ENCODE measurements at regions not wholly inside any gene's neighbourhood (a gene's known extent, or its start where the extent isn't known, plus 50 kb on each side); places are given as distances from the start of the nearest gene placed in this dataset.

GRCh38 chr2:4265936-4266335 lies 562.6 kb downstream of the DCDC2C start:
- WGBS, 2 experiments, result 93 to 95% methylated on average over 4 of the region's 4 CpGs
- Histone ChIP-seq H3K36me3 (ENCODE audit: control insufficient read depth, insufficient read depth, low read length) (no peaks in the 10 kb centered on the region), H3K4me3 (ENCODE audit: insufficient read depth, low read depth, low read length) (no peak overlapping the region), H3K9me3 (ENCODE audit: control insufficient read depth, low read length) (no peaks in the 10 kb centered on the region), H3K27me3 (ENCODE audit: control insufficient read depth, insufficient read depth, low read length, poor library complexity, severe bottlenecking) (no peaks in the 10 kb centered on the region), H3K27ac (ENCODE audit: insufficient read depth, low read depth, low read length, poor library complexity, severe bottlenecking) (no peak overlapping the region), H3K4me1 (ENCODE audit: control insufficient read depth, insufficient read depth, low read length) (no peaks in the 10 kb centered on the region)

GRCh38 chr2:4269885-4270284 lies 566.5 kb downstream of the DCDC2C start:
- Histone ChIP-seq H3K36me3 (ENCODE audit: control insufficient read depth, insufficient read depth, low read length) (no peaks in the 10 kb centered on the region), H3K9me3 (ENCODE audit: control insufficient read depth, low read length) (no peaks in the 10 kb centered on the region)
- WGBS, 2 experiments, result 86 to 93% methylated on average over 2 of the region's 2 CpGs

GRCh38 chr2:4272261-4272858 lies 569.0 kb downstream of the DCDC2C start:
- Histone ChIP-seq H3K4me1 (ENCODE audit: control insufficient read depth, insufficient read depth, low read length) (no peaks in the 10 kb centered on the region), H3K27ac (ENCODE audit: insufficient read depth, low read depth, low read length, poor library complexity, severe bottlenecking) (no peak overlapping the region), H3K36me3 (ENCODE audit: control insufficient read depth, insufficient read depth, low read length) (no peaks in the 10 kb centered on the region), H3K9me3 (ENCODE audit: control insufficient read depth, low read length) (no peaks in the 10 kb centered on the region), H3K4me3 (ENCODE audit: insufficient read depth, low read depth, low read length) (no peak overlapping the region), H3K27me3 (ENCODE audit: control insufficient read depth, insufficient read depth, low read length, poor library complexity, severe bottlenecking) (no peaks in the 10 kb centered on the region)
- 93 to 96% methylated on average over 12 to 13 of the region's 13 CpGs for WGBS, 2 experiments

More at GRCh38 chr2:4269885-4270284, 566.5 kb downstream of the DCDC2C start:
- H3K4me3 ChIP-seq (ENCODE audit: insufficient read depth, low read depth, low read length), result no peak overlapping the region
- no peak overlapping the region for H3K27ac ChIP-seq (ENCODE audit: insufficient read depth, low read depth, low read length, poor library complexity, severe bottlenecking)
- H3K4me1 ChIP-seq (ENCODE audit: control insufficient read depth, insufficient read depth, low read length), result no peaks in the 10 kb centered on the region
- H3K27me3 ChIP-seq (ENCODE audit: control insufficient read depth, insufficient read depth, low read length, poor library complexity, severe bottlenecking), result no peaks in the 10 kb centered on the region

- Histone ChIP-seq H3K4me3 (ENCODE audit: insufficient read depth, low read depth, low read length) (no peak overlapping the region), H3K4me1 (ENCODE audit: control insufficient read depth, insufficient read depth, low read length) (no peaks in the 10 kb centered on the region), H3K9me3 (ENCODE audit: control insufficient read depth, low read length) (no peaks in the 10 kb centered on the region), H3K27me3 (ENCODE audit: control insufficient read depth, insufficient read depth, low read length, poor library complexity, severe bottlenecking) (no peaks in the 10 kb centered on the region), H3K36me3 (ENCODE audit: control insufficient read depth, insufficient read depth, low read length) (no peaks in the 10 kb centered on the region), H3K27ac (ENCODE audit: insufficient read depth, low read depth, low read length, poor library complexity, severe bottlenecking) (no peak overlapping the region)
- 94 to 95% methylated on average over 6 to 7 of the region's 7 CpGs for WGBS, 2 experiments
These were observed 575.0 kb downstream of the DCDC2C start for GRCh38 chr2:4278392-4278791.

GRCh38 chr2:4279431-4279830 lies 576.1 kb downstream of the DCDC2C start:
- Histone ChIP-seq H3K4me3 (ENCODE audit: insufficient read depth, low read depth, low read length) (no peak overlapping the region), H3K27ac (ENCODE audit: insufficient read depth, low read depth, low read length, poor library complexity, severe bottlenecking) (no peak overlapping the region), H3K9me3 (ENCODE audit: control insufficient read depth, low read length) (no peaks in the 10 kb centered on the region), H3K27me3 (ENCODE audit: control insufficient read depth, insufficient read depth, low read length, poor library complexity, severe bottlenecking) (no peaks in the 10 kb centered on the region), H3K36me3 (ENCODE audit: control insufficient read depth, insufficient read depth, low read length) (no peaks in the 10 kb centered on the region), H3K4me1 (ENCODE audit: control insufficient read depth, insufficient read depth, low read length) (no peaks in the 10 kb centered on the region)
- whole genome bisulfite sequencing, 2 experiments, result 93% methylated on average over 3 to 4 of the region's 5 CpGs

GRCh38 chr2:4291430-4291829 lies 588.1 kb downstream of the DCDC2C start:
- 82 to 96% methylated on average over 4 of the region's 4 CpGs for WGBS, 2 experiments
- no peaks in the 10 kb centered on the region for H3K27me3 ChIP-seq (ENCODE audit: control insufficient read depth, insufficient read depth, low read length, poor library complexity, severe bottlenecking)
- H3K36me3 ChIP-seq (ENCODE audit: control insufficient read depth, insufficient read depth, low read length), result no peaks in the 10 kb centered on the region
- H3K27ac ChIP-seq (ENCODE audit: insufficient read depth, low read depth, low read length, poor library complexity, severe bottlenecking), result no peak overlapping the region
- H3K4me1 ChIP-seq (ENCODE audit: control insufficient read depth, insufficient read depth, low read length), result no peaks in the 10 kb centered on the region
- no peaks in the 10 kb centered on the region for H3K9me3 ChIP-seq (ENCODE audit: control insufficient read depth, low read length)
- H3K4me3 ChIP-seq (ENCODE audit: insufficient read depth, low read depth, low read length), result no peak overlapping the region

GRCh38 chr2:4295680-4296079 lies 592.3 kb downstream of the DCDC2C start:
- H3K4me3 ChIP-seq (ENCODE audit: insufficient read depth, low read depth, low read length), result no peak overlapping the region
- no peak overlapping the region for H3K27ac ChIP-seq (ENCODE audit: insufficient read depth, low read depth, low read length, poor library complexity, severe bottlenecking)
- H3K9me3 ChIP-seq (ENCODE audit: control insufficient read depth, low read length), result no peaks in the 10 kb centered on the region
- no peaks in the 10 kb centered on the region for H3K36me3 ChIP-seq (ENCODE audit: control insufficient read depth, insufficient read depth, low read length)
- H3K4me1 ChIP-seq (ENCODE audit: control insufficient read depth, insufficient read depth, low read length), result no peaks in the 10 kb centered on the region
- H3K27me3 ChIP-seq (ENCODE audit: control insufficient read depth, insufficient read depth, low read length, poor library complexity, severe bottlenecking), result no peaks in the 10 kb centered on the region

GRCh38 chr2:4300616-4301015 lies 597.2 kb downstream of the DCDC2C start:
- WGBS, 2 experiments, result 94 to 96% methylated on average over 3 of the region's 3 CpGs
- Histone ChIP-seq H3K9me3 (ENCODE audit: control insufficient read depth, low read length) (no peaks in the 10 kb centered on the region), H3K36me3 (ENCODE audit: control insufficient read depth, insufficient read depth, low read length) (no peaks in the 10 kb centered on the region), H3K4me1 (ENCODE audit: control insufficient read depth, insufficient read depth, low read length) (no peaks in the 10 kb centered on the region), H3K27me3 (ENCODE audit: control insufficient read depth, insufficient read depth, low read length, poor library complexity, severe bottlenecking) (no peaks in the 10 kb centered on the region), H3K4me3 (ENCODE audit: insufficient read depth, low read depth, low read length) (no peak overlapping the region), H3K27ac (ENCODE audit: insufficient read depth, low read depth, low read length, poor library complexity, severe bottlenecking) (no peak overlapping the region)

GRCh38 chr2:4324531-4324930 lies 621.2 kb downstream of the DCDC2C start:
- Histone ChIP-seq H3K9me3 (ENCODE audit: control insufficient read depth, low read length) (no peaks in the 10 kb centered on the region), H3K36me3 (ENCODE audit: control insufficient read depth, insufficient read depth, low read length) (no peaks in the 10 kb centered on the region), H3K4me3 (ENCODE audit: insufficient read depth, low read depth, low read length) (no peak overlapping the region), H3K4me1 (ENCODE audit: control insufficient read depth, insufficient read depth, low read length) (no peaks in the 10 kb centered on the region), H3K27ac (ENCODE audit: insufficient read depth, low read depth, low read length, poor library complexity, severe bottlenecking) (no peak overlapping the region), H3K27me3 (ENCODE audit: control insufficient read depth, insufficient read depth, low read length, poor library complexity, severe bottlenecking) (no peaks in the 10 kb centered on the region)
- 90 to 92% methylated on average over 3 of the region's 3 CpGs for WGBS, 2 experiments

- H3K9me3 ChIP-seq (ENCODE audit: control insufficient read depth, low read length), result no peaks in the 10 kb centered on the region
- H3K4me3 ChIP-seq (ENCODE audit: insufficient read depth, low read depth, low read length), result no peak overlapping the region
- WGBS, 2 experiments, result 91 to 95% methylated on average over 4 of the region's 4 CpGs
- H3K27ac ChIP-seq (ENCODE audit: insufficient read depth, low read depth, low read length, poor library complexity, severe bottlenecking), result no peak overlapping the region
- no peaks in the 10 kb centered on the region for H3K36me3 ChIP-seq (ENCODE audit: control insufficient read depth, insufficient read depth, low read length)
- H3K4me1 ChIP-seq (ENCODE audit: control insufficient read depth, insufficient read depth, low read length), result no peaks in the 10 kb centered on the region
- H3K27me3 ChIP-seq (ENCODE audit: control insufficient read depth, insufficient read depth, low read length, poor library complexity, severe bottlenecking), result no peaks in the 10 kb centered on the region
These were observed 633.5 kb downstream of the DCDC2C start for GRCh38 chr2:4336864-4337263.

GRCh38 chr2:4338345-4338744 lies 635.0 kb downstream of the DCDC2C start:
- Histone ChIP-seq H3K27me3 (ENCODE audit: control insufficient read depth, insufficient read depth, low read length, poor library complexity, severe bottlenecking) (no peaks in the 10 kb centered on the region), H3K36me3 (ENCODE audit: control insufficient read depth, insufficient read depth, low read length) (no peaks in the 10 kb centered on the region), H3K4me3 (ENCODE audit: insufficient read depth, low read depth, low read length) (no peak overlapping the region), H3K9me3 (ENCODE audit: control insufficient read depth, low read length) (no peaks in the 10 kb centered on the region), H3K27ac (ENCODE audit: insufficient read depth, low read depth, low read length, poor library complexity, severe bottlenecking) (no peak overlapping the region), H3K4me1 (ENCODE audit: control insufficient read depth, insufficient read depth, low read length) (no peaks in the 10 kb centered on the region)

All from ectodermal cell (in vitro differentiated cells).